ENCODE measurements at regions not wholly inside any gene's neighbourhood (a gene's known extent, or its start where the extent isn't known, plus 50 kb on each side); places are given as distances from the start of the nearest gene placed in this dataset.

DNA sequence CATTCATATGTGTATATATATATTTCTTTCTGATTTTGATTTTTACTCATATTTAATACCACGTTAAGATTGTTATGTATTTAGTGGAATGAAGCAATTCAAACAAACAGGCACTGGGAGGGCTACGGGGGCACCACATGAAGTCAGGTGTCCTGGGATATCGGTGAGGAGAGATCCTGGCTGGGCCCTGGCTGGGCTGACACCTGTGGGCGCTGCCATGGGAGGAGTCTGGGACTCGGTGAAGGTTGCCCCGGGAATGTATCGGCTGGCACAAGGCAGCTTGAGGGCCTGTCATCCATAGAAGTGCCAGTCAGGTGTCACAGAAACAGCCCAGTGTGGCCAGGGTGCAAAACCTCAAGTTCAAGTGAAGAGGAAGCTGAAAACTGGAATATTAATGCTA is 766.9 kb upstream of the ARPP21 start:
- intact Hi-C loops (cut with micrococcal nuclease; ENCODE audit: unreplicated experiment) (no loop called here), in situ Hi-C loops (cut with HindIII; ENCODE audit: low pct_unique_long_range_greater_than_20kb, low sequenced_read_pairs) (no loop called here)
- H3K4me3 ChIP-seq (ENCODE audit: low read depth in 2 of 2, low read length in 2 of 2): no peak overlapping the region
- no peak for TF ChIP-seq CTCF (IDR thresholded peaks at IDR 0.05)
- TF ChIP-seq, protein P1, sequence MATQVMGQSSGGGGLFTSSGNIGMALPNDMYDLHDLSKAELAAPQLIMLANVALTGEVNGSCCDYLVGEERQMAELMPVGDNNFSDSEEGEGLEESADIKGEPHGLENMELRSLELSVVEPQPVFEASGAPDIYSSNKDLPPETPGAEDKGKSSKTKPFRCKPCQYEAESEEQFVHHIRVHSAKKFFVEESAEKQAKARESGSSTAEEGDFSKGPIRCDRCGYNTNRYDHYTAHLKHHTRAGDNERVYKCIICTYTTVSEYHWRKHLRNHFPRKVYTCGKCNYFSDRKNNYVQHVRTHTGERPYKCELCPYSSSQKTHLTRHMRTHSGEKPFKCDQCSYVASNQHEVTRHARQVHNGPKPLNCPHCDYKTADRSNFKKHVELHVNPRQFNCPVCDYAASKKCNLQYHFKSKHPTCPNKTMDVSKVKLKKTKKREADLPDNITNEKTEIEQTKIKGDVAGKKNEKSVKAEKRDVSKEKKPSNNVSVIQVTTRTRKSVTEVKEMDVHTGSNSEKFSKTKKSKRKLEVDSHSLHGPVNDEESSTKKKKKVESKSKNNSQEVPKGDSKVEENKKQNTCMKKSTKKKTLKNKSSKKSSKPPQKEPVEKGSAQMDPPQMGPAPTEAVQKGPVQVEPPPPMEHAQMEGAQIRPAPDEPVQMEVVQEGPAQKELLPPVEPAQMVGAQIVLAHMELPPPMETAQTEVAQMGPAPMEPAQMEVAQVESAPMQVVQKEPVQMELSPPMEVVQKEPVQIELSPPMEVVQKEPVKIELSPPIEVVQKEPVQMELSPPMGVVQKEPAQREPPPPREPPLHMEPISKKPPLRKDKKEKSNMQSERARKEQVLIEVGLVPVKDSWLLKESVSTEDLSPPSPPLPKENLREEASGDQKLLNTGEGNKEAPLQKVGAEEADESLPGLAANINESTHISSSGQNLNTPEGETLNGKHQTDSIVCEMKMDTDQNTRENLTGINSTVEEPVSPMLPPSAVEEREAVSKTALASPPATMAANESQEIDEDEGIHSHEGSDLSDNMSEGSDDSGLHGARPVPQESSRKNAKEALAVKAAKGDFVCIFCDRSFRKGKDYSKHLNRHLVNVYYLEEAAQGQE (IDR thresholded peaks at IDR 0.05; ENCODE audit: insufficient read depth in 1 of 2, low read depth in 2 of 2, low read length in 1 of 2): no peak
- TF ChIP-seq TCF7L2 (IDR thresholded peaks at IDR 0.05; ENCODE audit: low read depth, low read length): no peak
- TF ChIP-seq POLR2AphosphoS5 (IDR thresholded peaks at IDR 0.05; ENCODE audit: low read depth, low read length): no peak
- no peak for TF ChIP-seq SIN3A (IDR thresholded peaks at IDR 0.05; ENCODE audit: borderline replicate concordance, insufficient read depth, low read depth, low read length)
- H3K27ac ChIP-seq (ENCODE audit: low read length): no peak overlapping the region
- no TSS peak for BruUV-seq (replicated peaks)
- ATAC-seq (no peak), DNase-seq (ENCODE audit: low read depth, low spot score) (no peak)
- CTCF ChIA-PET: no interaction called here
- no peaks in the 10 kb centered on the region for H3K9me3 ChIP-seq (ENCODE audit: control insufficient read depth, insufficient read depth, low read depth, low read length)
- H3K36me3 ChIP-seq (ENCODE audit: control insufficient read depth, insufficient read depth, low read length): no peaks in the 10 kb centered on the region
- H3K27me3 ChIP-seq (ENCODE audit: control insufficient read depth, insufficient read depth, low read length): no peaks in the 10 kb centered on the region
- POLR2A ChIA-PET: no interaction called here
- H3K4me1 ChIP-seq (ENCODE audit: control insufficient read depth, insufficient read depth, low read length): no peaks in the 10 kb centered on the region

DNA sequence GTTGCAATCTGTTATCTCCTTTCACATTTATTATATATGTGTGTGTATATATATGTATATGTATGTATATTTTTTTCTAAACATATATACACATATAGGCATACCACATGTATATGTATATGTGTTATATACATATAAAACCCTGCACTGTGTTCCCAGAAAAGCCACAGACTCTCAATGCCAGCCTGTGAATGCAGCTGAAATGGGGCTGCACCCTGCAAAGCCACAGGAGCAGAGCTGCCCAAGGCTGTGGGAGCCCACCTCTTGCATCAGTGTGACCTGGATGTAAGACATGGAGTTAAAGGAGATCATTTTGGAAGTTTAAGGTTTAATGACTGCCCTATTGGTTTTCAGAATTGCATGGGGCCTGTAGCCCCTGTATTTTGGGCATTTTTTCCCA is 762.3 kb upstream of the ARPP21 start:
- H3K9me3 ChIP-seq (ENCODE audit: control insufficient read depth, insufficient read depth, low read depth, low read length): no peaks in the 10 kb centered on the region
- no TSS peak for BruUV-seq (replicated peaks)
- intact Hi-C loops (cut with micrococcal nuclease; ENCODE audit: unreplicated experiment) (no loop called here), in situ Hi-C loops (cut with HindIII; ENCODE audit: low pct_unique_long_range_greater_than_20kb, low sequenced_read_pairs) (no loop called here)
- H3K27me3 ChIP-seq (ENCODE audit: control insufficient read depth, insufficient read depth, low read length): no peaks in the 10 kb centered on the region
- no peak for DNase-seq (ENCODE audit: low read depth, low spot score)
- no peak for ATAC-seq
- H3K36me3 ChIP-seq (ENCODE audit: control insufficient read depth, insufficient read depth, low read length): no peaks in the 10 kb centered on the region
- H3K4me3 ChIP-seq (ENCODE audit: low read depth in 2 of 2, low read length in 2 of 2): no peak overlapping the region
- POLR2A ChIA-PET: no interaction called here
- CTCF ChIA-PET: no interaction called here
- TF ChIP-seq POLR2AphosphoS5 (IDR thresholded peaks at IDR 0.05; ENCODE audit: low read depth, low read length) (no peak), TCF7L2 (IDR thresholded peaks at IDR 0.05; ENCODE audit: low read depth, low read length) (no peak), SIN3A (IDR thresholded peaks at IDR 0.05; ENCODE audit: borderline replicate concordance, insufficient read depth, low read depth, low read length) (no peak), CTCF (IDR thresholded peaks at IDR 0.05) (no peak)
- TF ChIP-seq, protein P1 (IDR thresholded peaks at IDR 0.05; ENCODE audit: insufficient read depth in 1 of 2, low read depth in 2 of 2, low read length in 1 of 2): no peak
- no peak overlapping the region for H3K27ac ChIP-seq (ENCODE audit: low read length)
- no peaks in the 10 kb centered on the region for H3K4me1 ChIP-seq (ENCODE audit: control insufficient read depth, insufficient read depth, low read length)
